SU-DHL-6 (cell line): ENCODE measurements at regions not wholly inside any gene's neighbourhood (a gene's known extent, or its start where the extent isn't known, plus 50 kb on each side); places are given as distances from the start of the nearest gene placed in this dataset.

ENCODE experiments used
- EZH2phosphoT487 ChIP-seq: fragments of 200-600 bp; sonication (generic), shearing (Covaris generic); conservative IDR thresholded peaks from 2 replicates; pipeline ENCODE4 v1.6.1; 2018; ENCODE audit warnings: mild to moderate bottlenecking, antibody characterized with exemption, low read length, moderate library complexity, mixed read lengths
- TF ChIP-seq, protein P1 (sequence below): fragments of 200-600 bp; sonication (generic); IDR thresholded peaks from one replicate; pipeline ENCODE4 v1.5.1; 2017; ENCODE audit warnings: antibody characterized with exemption, mild to moderate bottlenecking, low read length, moderate library complexity; ENCODE audit not compliant: insufficient read depth, poor library complexity, severe bottlenecking

DNA sequence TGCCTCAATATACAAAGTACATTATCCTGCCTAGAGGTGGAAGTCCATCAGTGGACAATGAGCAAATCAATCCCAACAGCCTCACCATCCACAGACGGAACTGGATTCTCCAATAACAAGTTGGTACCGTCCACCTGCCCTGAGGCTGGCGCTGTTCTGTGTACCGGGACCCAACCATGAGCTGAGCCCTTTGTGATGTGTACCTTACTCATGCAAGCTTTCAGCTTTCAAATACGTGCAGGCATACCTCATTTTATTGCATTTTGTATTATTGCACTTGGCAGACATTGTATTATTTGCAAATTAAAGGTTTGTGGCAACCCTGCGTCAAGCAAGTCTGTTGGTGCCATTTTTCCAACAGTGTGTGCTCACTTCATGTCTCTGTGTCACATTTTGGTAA lies 476.0 kb upstream of the MKI67 start:
- TF ChIP-seq, protein P1, sequence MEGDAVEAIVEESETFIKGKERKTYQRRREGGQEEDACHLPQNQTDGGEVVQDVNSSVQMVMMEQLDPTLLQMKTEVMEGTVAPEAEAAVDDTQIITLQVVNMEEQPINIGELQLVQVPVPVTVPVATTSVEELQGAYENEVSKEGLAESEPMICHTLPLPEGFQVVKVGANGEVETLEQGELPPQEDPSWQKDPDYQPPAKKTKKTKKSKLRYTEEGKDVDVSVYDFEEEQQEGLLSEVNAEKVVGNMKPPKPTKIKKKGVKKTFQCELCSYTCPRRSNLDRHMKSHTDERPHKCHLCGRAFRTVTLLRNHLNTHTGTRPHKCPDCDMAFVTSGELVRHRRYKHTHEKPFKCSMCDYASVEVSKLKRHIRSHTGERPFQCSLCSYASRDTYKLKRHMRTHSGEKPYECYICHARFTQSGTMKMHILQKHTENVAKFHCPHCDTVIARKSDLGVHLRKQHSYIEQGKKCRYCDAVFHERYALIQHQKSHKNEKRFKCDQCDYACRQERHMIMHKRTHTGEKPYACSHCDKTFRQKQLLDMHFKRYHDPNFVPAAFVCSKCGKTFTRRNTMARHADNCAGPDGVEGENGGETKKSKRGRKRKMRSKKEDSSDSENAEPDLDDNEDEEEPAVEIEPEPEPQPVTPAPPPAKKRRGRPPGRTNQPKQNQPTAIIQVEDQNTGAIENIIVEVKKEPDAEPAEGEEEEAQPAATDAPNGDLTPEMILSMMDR: no peak
- TF ChIP-seq EZH2phosphoT487: no peak
